HL-60 (cell line): ENCODE measurements at regions not wholly inside any gene's neighbourhood (a gene's known extent, or its start where the extent isn't known, plus 50 kb on each side); places are given as distances from the start of the nearest gene placed in this dataset.

ENCODE experiments used
- DNase-seq, 2 experiments: peaks; one replicate each; pipeline ENCODE4 v3.0.0-alpha.2; 2010 to 2020; ENCODE audit warnings: low read depth in 1 of 2, low spot score in 1 of 2
- H3K27ac ChIP-seq: fragments of 250-450 bp; sonication (Bioruptor Pico); replicated peaks from 2 replicates; pipeline ENCODE4 v1.5.1; 2020; ENCODE audit warnings: mild to moderate bottlenecking, moderate library complexity
- H3K27me3 ChIP-seq: fragments of 250-450 bp; sonication (Bioruptor Pico); 2 replicates; pipeline ENCODE4 v1.5.1; 2021; ENCODE audit warnings: mild to moderate bottlenecking, moderate library complexity; ENCODE audit not compliant: insufficient read depth, poor library complexity, severe bottlenecking
- H3K4me3 ChIP-seq: replicated peaks from 2 replicates; pipeline ENCODE4 v1.5.1; 2011; ENCODE audit warnings: mild to moderate bottlenecking, control low read depth, low read length; ENCODE audit not compliant: insufficient read depth
- GABPA ChIP-seq: IDR thresholded peaks from 2 replicates; pipeline ENCODE4 v1.6.1; 2012; ENCODE audit warnings: low read depth
- POLR2AphosphoS5 ChIP-seq: IDR thresholded peaks from 2 replicates; pipeline ENCODE4 v1.6.1; 2012; ENCODE audit warnings: low read depth
- SPI1 ChIP-seq: IDR thresholded peaks from 2 replicates; pipeline ENCODE4 v1.6.1; 2012; ENCODE audit warnings: low read depth, mild to moderate bottlenecking, borderline replicate concordance
- TF ChIP-seq, protein P1 (sequence below): IDR thresholded peaks from one replicate; pipeline ENCODE4 v1.5.1; 2011; ENCODE audit warnings: low read length, control low read depth, inconsistent platforms; ENCODE audit not compliant: insufficient read depth
- TF ChIP-seq, protein P2 (sequence below): IDR thresholded peaks from 2 replicates; pipeline ENCODE4 v1.6.1; 2012; ENCODE audit warnings: low read depth; ENCODE audit not compliant: insufficient replicate concordance

DNA sequence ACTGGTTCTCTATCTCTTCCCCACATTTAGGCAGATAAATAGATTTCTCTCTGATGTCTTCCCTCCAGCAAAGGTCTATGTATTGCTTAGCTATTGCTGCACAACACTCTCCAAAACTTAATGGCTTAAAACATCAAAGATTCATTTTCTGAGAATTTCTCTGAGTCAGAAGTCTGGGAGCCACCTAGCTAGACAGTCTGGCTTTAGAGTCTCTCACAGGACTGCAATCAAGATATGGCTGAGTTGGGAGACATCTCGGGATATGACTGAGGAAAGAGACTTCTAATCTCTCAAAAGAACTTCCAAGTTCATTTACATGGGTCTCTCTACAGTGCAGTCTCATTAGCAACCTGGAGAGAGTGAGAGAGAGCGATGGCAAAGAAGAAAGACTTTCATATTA, 553.6 kb upstream of the GHITM start:
- no peak for DNase-seq
- Histone ChIP-seq H3K4me3 (no peak overlapping the region), H3K27ac (no peak overlapping the region), H3K27me3 (no peaks in the 10 kb centered on the region)
- no peak for TF ChIP-seq GABPA
- no peak for TF ChIP-seq POLR2AphosphoS5
- TF ChIP-seq, protein P1, sequence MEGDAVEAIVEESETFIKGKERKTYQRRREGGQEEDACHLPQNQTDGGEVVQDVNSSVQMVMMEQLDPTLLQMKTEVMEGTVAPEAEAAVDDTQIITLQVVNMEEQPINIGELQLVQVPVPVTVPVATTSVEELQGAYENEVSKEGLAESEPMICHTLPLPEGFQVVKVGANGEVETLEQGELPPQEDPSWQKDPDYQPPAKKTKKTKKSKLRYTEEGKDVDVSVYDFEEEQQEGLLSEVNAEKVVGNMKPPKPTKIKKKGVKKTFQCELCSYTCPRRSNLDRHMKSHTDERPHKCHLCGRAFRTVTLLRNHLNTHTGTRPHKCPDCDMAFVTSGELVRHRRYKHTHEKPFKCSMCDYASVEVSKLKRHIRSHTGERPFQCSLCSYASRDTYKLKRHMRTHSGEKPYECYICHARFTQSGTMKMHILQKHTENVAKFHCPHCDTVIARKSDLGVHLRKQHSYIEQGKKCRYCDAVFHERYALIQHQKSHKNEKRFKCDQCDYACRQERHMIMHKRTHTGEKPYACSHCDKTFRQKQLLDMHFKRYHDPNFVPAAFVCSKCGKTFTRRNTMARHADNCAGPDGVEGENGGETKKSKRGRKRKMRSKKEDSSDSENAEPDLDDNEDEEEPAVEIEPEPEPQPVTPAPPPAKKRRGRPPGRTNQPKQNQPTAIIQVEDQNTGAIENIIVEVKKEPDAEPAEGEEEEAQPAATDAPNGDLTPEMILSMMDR: no peak
- TF ChIP-seq SPI1: no peak
- TF ChIP-seq, protein P2, sequence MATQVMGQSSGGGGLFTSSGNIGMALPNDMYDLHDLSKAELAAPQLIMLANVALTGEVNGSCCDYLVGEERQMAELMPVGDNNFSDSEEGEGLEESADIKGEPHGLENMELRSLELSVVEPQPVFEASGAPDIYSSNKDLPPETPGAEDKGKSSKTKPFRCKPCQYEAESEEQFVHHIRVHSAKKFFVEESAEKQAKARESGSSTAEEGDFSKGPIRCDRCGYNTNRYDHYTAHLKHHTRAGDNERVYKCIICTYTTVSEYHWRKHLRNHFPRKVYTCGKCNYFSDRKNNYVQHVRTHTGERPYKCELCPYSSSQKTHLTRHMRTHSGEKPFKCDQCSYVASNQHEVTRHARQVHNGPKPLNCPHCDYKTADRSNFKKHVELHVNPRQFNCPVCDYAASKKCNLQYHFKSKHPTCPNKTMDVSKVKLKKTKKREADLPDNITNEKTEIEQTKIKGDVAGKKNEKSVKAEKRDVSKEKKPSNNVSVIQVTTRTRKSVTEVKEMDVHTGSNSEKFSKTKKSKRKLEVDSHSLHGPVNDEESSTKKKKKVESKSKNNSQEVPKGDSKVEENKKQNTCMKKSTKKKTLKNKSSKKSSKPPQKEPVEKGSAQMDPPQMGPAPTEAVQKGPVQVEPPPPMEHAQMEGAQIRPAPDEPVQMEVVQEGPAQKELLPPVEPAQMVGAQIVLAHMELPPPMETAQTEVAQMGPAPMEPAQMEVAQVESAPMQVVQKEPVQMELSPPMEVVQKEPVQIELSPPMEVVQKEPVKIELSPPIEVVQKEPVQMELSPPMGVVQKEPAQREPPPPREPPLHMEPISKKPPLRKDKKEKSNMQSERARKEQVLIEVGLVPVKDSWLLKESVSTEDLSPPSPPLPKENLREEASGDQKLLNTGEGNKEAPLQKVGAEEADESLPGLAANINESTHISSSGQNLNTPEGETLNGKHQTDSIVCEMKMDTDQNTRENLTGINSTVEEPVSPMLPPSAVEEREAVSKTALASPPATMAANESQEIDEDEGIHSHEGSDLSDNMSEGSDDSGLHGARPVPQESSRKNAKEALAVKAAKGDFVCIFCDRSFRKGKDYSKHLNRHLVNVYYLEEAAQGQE: no peak

DNA sequence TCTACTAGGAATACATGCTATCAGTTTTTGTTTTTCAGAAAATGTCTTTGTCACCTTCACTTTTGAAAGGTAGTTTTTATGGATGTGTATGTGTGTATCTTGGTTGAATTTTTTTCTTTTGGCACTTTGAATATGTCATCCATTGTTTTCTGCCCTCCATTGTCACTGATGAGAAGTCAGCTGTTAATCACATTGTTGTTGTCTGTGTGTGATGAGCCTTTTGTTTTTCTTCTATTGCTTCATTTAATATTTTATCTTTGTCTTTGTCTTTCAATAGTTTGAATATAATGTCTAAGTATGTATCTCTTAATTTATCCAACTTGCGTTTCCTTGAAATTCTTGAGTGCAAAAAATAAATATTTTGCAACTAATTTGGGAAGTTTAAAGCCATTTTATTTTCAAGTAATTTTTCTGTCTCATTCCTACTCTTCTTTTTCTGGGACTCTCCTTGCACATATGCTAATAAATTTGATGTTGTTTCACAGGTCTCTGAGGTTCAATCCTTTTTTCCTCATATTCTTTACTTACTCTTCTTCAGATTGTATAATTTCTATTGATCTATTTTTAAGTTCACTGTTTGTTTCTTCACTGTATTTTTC, 546.9 kb upstream of the GHITM start:
- no peak overlapping the region for H3K4me3 ChIP-seq
- H3K27me3 ChIP-seq: no peaks in the 10 kb centered on the region
- no peak for DNase-seq
- H3K27ac ChIP-seq: no peak overlapping the region
- TF ChIP-seq SPI1 (no peak), GABPA (no peak), POLR2AphosphoS5 (no peak)
- TF ChIP-seq, protein P2: no peak
- TF ChIP-seq, protein P1: no peak

DNA sequence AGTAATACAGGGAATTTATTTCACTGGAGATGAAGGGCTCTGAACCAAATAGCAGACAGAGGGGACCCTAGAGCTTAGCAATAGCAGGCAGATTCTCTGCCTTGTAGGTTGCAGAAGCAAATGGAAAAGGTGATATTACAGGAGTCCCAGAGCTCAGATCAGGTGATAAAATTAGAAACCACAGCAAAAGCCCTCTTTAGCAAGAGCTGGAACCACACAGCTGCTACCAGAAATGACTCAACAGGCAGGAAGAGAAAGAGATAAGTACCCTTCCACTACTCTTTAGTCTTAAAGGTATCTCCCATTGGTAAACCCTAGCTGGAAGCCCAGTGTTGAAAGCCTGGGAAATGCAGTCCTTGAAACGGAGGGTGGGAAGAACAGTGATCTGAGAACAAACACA, 535.6 kb upstream of the GHITM start:
- TF ChIP-seq, protein P2: no peak
- TF ChIP-seq POLR2AphosphoS5 (no peak), SPI1 (no peak), GABPA (no peak)
- TF ChIP-seq, protein P1: no peak
- no peaks in the 10 kb centered on the region for H3K27me3 ChIP-seq
- no peak for DNase-seq

More for the DNA sequence above, 535.6 kb upstream of the GHITM start:
- no peak overlapping the region for H3K27ac ChIP-seq
- H3K4me3 ChIP-seq: no peak overlapping the region
